Fibroblast of lung (primary cell): ENCODE measurements at regions not wholly inside any gene's neighbourhood (a gene's known extent, or its start where the extent isn't known, plus 50 kb on each side); places are given as distances from the start of the nearest gene placed in this dataset.
"Not testable (repeated sequence)": the region's sequence is repeated elsewhere in the genome, so short reads cannot be mapped to it uniquely, and the experiment has no call there.

ENCODE experiments used
- DNase-seq, 2 donors: peaks; one replicate each; pipeline versions ENCODE4 v3.0.0 to v3.0.0-alpha.2; 2010; ENCODE audit warnings: low read depth in 2 of 2
- H2AFZ ChIP-seq: 2 replicates; pipeline ENCODE4 v1.5.1; 2012; ENCODE audit warnings: low read length, control low read depth, inconsistent platforms
- H3K27ac ChIP-seq: 2 replicates; pipeline ENCODE4 v1.5.1; 2011; ENCODE audit warnings: low read length, control low read depth; ENCODE audit not compliant: insufficient read depth
- H3K27me3 ChIP-seq: 2 replicates; pipeline ENCODE4 v1.5.1; 2011; ENCODE audit warnings: mild to moderate bottlenecking, low read length; ENCODE audit not compliant: control insufficient read depth, insufficient read depth
- H3K36me3 ChIP-seq: 2 replicates; pipeline ENCODE4 v1.5.1; 2011; ENCODE audit warnings: low read length; ENCODE audit not compliant: control insufficient read depth, insufficient read depth
- H3K4me1 ChIP-seq: 2 replicates; pipeline ENCODE4 v1.5.1; 2011; ENCODE audit warnings: low read length; ENCODE audit not compliant: control insufficient read depth, insufficient read depth; ENCODE audit errors: extremely low read depth
- H3K4me2 ChIP-seq: 2 replicates; pipeline ENCODE4 v1.5.1; 2011; ENCODE audit warnings: low read length, control low read depth; ENCODE audit not compliant: insufficient read depth; ENCODE audit errors: extremely low read depth
- H3K4me3 ChIP-seq, 4 experiments: fragments of 200-600 bp in 1 of 4; sonication (generic) in 1 of 4; replicated peaks in 1 of 4; 2 replicates each; pipeline ENCODE4 v1.5.1; 2011 to 2016; ENCODE audit warnings: low read length in 4 of 4, low read depth in 3 of 4, mild to moderate bottlenecking in 3 of 4, control low read depth in 2 of 4, inconsistent platforms in 1 of 4, mixed read lengths in 1 of 4; ENCODE audit not compliant: insufficient read depth in 1 of 4; ENCODE audit errors: control extremely low read depth in 1 of 4
- H3K79me2 ChIP-seq: 2 replicates; pipeline ENCODE4 v1.5.1; 2012; ENCODE audit warnings: mild to moderate bottlenecking, low read length, inconsistent platforms; ENCODE audit not compliant: control insufficient read depth, insufficient read depth
- H3K9ac ChIP-seq: 2 replicates; pipeline ENCODE4 v1.5.1; 2011; ENCODE audit warnings: mild to moderate bottlenecking, low read length, control low read depth; ENCODE audit not compliant: insufficient read depth
- H3K9me3 ChIP-seq: 2 replicates; pipeline ENCODE4 v1.5.1; 2012; ENCODE audit warnings: low read depth, low read length; ENCODE audit not compliant: control insufficient read depth, insufficient read depth
- H4K20me1 ChIP-seq: 2 replicates; pipeline ENCODE4 v1.5.1; 2011; ENCODE audit warnings: low read length; ENCODE audit not compliant: control insufficient read depth, insufficient read depth; ENCODE audit errors: extremely low read depth
- CTCF ChIP-seq, 2 donors: IDR thresholded peaks in 1 of 2; conservative IDR thresholded peaks in 1 of 2; 1 replicate in 1 of 2; 2 replicates in 1 of 2; pipeline ENCODE4 v1.5.1; 2011 to 2012; ENCODE audit warnings: low read length in 2 of 2, control low read depth in 1 of 2, inconsistent platforms in 1 of 2, low read depth in 1 of 2, mild to moderate bottlenecking in 1 of 2
- EZH2 ChIP-seq: IDR thresholded peaks from 2 replicates; pipeline ENCODE4 v1.5.1; 2012; ENCODE audit warnings: low read length, control low read depth, mild to moderate bottlenecking; ENCODE audit errors: missing control alignments

GRCh38 chr9:103193992-103194391 lies 198.9 kb downstream of the CYLC2 start:
- Histone ChIP-seq H2AFZ (no peak overlapping the region), H4K20me1 (no peaks in the 10 kb centered on the region), H3K4me1 (no peaks in the 10 kb centered on the region), H3K4me3 (no peak overlapping the region), H3K27ac (no peak overlapping the region), H3K27me3 (no peaks in the 10 kb centered on the region), H3K9ac (no peak overlapping the region), H3K36me3 (no peaks in the 10 kb centered on the region), H3K4me2 (no peak overlapping the region), H3K79me2 (no peaks in the 10 kb centered on the region), H3K9me3 (no peaks in the 10 kb centered on the region)
- no peak for TF ChIP-seq CTCF (conservative IDR thresholded peaks at IDR 0.05 in 1 of 2, IDR thresholded peaks at IDR 0.05 in 1 of 2; ENCODE audit: low read depth in 1 of 2, low read length in 2 of 2)
- no peak for TF ChIP-seq EZH2
- no peak for DNase-seq

GRCh38 chr9:103203172-103203571 lies 208.0 kb downstream of the CYLC2 start:
- no peaks in the 10 kb centered on the region for H3K36me3 ChIP-seq
- H3K27me3 ChIP-seq = no peaks in the 10 kb centered on the region
- H3K9me3 ChIP-seq = no peaks in the 10 kb centered on the region
- no peak for TF ChIP-seq EZH2
- TF ChIP-seq CTCF (conservative IDR thresholded peaks at IDR 0.05 in 1 of 2, IDR thresholded peaks at IDR 0.05 in 1 of 2; ENCODE audit: low read depth in 1 of 2, low read length in 2 of 2) = no peak
- no peak overlapping the region for H3K4me2 ChIP-seq
- no peak for DNase-seq
- H3K4me3 ChIP-seq = no peak overlapping the region
- no peaks in the 10 kb centered on the region for H4K20me1 ChIP-seq
- H3K9ac ChIP-seq = no peak overlapping the region
- H3K27ac ChIP-seq = no peak overlapping the region
- H2AFZ ChIP-seq = no peak overlapping the region
- H3K4me1 ChIP-seq = no peaks in the 10 kb centered on the region
- no peaks in the 10 kb centered on the region for H3K79me2 ChIP-seq

GRCh38 chr9:103205881-103206585 lies 210.9 kb downstream of the CYLC2 start:
- H3K4me2 ChIP-seq, H3K27me3 ChIP-seq, H3K27ac ChIP-seq, H3K4me3 ChIP-seq, DNase-seq, H3K36me3 ChIP-seq, H3K9me3 ChIP-seq, H3K79me2 ChIP-seq, H2AFZ ChIP-seq, H3K4me1 ChIP-seq, H4K20me1 ChIP-seq, H3K9ac ChIP-seq: not testable (repeated sequence)
